ENCODE measurements at regions not wholly inside any gene's neighbourhood (a gene's known extent, or its start where the extent isn't known, plus 50 kb on each side); places are given as distances from the start of the nearest gene placed in this dataset.

DNA sequence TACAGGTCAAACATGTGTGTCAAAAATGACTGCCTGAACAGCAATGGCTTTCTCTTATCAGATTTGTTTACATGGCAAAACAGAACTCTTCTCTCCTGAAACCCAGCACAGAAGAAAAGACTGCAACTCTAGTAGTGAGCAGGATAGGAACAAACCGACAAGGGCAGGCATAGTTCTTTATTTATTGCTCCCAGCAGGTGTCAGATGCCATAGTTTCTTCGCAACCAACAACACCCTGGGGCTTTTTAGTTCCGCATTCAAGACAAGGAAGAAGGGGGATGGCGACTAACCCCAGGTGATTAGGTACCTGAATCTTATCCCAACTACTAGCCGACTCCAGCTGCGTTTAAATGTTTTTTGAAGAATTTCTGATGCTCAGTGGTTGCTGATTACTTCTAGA, 367.5 kb upstream of the FIGN start:
- H3K36me3 ChIP-seq (ENCODE audit: insufficient read depth): no peaks in the 10 kb centered on the region

GRCh38 chr2:164102366-164102765, 366.6 kb upstream of the FIGN start:
- H3K79me2 ChIP-seq (ENCODE audit: insufficient read depth, low read depth): no peaks in the 10 kb centered on the region
- TF ChIP-seq, protein P1, sequence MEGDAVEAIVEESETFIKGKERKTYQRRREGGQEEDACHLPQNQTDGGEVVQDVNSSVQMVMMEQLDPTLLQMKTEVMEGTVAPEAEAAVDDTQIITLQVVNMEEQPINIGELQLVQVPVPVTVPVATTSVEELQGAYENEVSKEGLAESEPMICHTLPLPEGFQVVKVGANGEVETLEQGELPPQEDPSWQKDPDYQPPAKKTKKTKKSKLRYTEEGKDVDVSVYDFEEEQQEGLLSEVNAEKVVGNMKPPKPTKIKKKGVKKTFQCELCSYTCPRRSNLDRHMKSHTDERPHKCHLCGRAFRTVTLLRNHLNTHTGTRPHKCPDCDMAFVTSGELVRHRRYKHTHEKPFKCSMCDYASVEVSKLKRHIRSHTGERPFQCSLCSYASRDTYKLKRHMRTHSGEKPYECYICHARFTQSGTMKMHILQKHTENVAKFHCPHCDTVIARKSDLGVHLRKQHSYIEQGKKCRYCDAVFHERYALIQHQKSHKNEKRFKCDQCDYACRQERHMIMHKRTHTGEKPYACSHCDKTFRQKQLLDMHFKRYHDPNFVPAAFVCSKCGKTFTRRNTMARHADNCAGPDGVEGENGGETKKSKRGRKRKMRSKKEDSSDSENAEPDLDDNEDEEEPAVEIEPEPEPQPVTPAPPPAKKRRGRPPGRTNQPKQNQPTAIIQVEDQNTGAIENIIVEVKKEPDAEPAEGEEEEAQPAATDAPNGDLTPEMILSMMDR (conservative IDR thresholded peaks at IDR 0.05; ENCODE audit: low read depth, low read length): no peak

More for the DNA sequence above, 367.5 kb upstream of the FIGN start:
- Histone ChIP-seq H4K20me1 (ENCODE audit: insufficient read depth) (no peaks in the 10 kb centered on the region), H3K27ac (no peak overlapping the region), H3K4me1 (ENCODE audit: low read depth, poor library complexity, severe bottlenecking) (peaks cover 15% of the 10 kb centered on the region), H2AFZ (ENCODE audit: low read depth) (peak overlapping the region; percentile 26), H3K4me2 (no peak overlapping the region), H3K9ac (no peak overlapping the region), H3K27me3 (ENCODE audit: insufficient read depth, low read depth) (no peaks in the 10 kb centered on the region), H3K79me2 (ENCODE audit: insufficient read depth, low read depth) (no peaks in the 10 kb centered on the region), H3K4me3 (IDR thresholded peaks at IDR 0.05; ENCODE audit: insufficient read depth, low read depth, low read length) (no peak overlapping the region)
- TF ChIP-seq, protein P1 (conservative IDR thresholded peaks at IDR 0.05; ENCODE audit: low read depth, low read length): no peak

DNA sequence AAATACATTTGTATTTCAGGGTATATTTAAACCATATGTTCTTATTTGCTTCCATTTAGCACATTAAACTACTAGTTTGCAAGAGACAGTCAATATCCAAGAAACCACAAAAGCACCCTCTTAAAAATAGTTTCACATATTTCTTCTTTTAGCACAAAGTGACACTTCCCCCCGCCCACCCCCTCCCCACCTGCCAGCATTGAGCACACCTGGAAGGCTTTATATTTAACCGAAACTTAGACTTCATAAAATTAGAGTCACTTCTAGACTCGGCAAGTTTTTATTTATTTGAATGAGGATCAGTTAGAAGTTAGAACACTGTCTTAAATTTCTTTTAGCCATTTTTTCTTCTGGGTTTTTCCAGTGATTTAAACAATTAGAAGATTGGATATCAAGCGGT, 355.9 kb upstream of the FIGN start:
- peak overlapping the region; percentile 90 for H3K4me2 ChIP-seq
- H3K79me2 ChIP-seq (ENCODE audit: insufficient read depth, low read depth): no peaks in the 10 kb centered on the region
- no peak overlapping the region for H3K9ac ChIP-seq
- H2AFZ ChIP-seq (ENCODE audit: low read depth): no peak overlapping the region
- peak overlapping the region; percentile 52; the same call in 1 of the 2 replicates for H3K27ac ChIP-seq
- peaks cover 37% of the 10 kb centered on the region for H3K4me1 ChIP-seq (ENCODE audit: low read depth, poor library complexity, severe bottlenecking)
- H3K36me3 ChIP-seq (ENCODE audit: insufficient read depth): no peaks in the 10 kb centered on the region
- no peak overlapping the region for H3K4me3 ChIP-seq (IDR thresholded peaks at IDR 0.05; ENCODE audit: insufficient read depth, low read depth, low read length)
- H4K20me1 ChIP-seq (ENCODE audit: insufficient read depth): no peaks in the 10 kb centered on the region
- no peaks in the 10 kb centered on the region for H3K27me3 ChIP-seq (ENCODE audit: insufficient read depth, low read depth)
- TF ChIP-seq, protein P1 (conservative IDR thresholded peaks at IDR 0.05; ENCODE audit: low read depth, low read length): no peak

More at GRCh38 chr2:164102366-164102765, 366.6 kb upstream of the FIGN start:
- Histone ChIP-seq H3K27me3 (ENCODE audit: insufficient read depth, low read depth) (no peaks in the 10 kb centered on the region), H3K9ac (no peak overlapping the region), H3K36me3 (ENCODE audit: insufficient read depth) (no peaks in the 10 kb centered on the region), H3K4me1 (ENCODE audit: low read depth, poor library complexity, severe bottlenecking) (peaks cover 15% of the 10 kb centered on the region), H3K4me3 (IDR thresholded peaks at IDR 0.05; ENCODE audit: insufficient read depth, low read depth, low read length) (no peak overlapping the region), H4K20me1 (ENCODE audit: insufficient read depth) (no peaks in the 10 kb centered on the region), H3K4me2 (no peak overlapping the region), H2AFZ (ENCODE audit: low read depth) (no peak overlapping the region), H3K27ac (no peak overlapping the region)

DNA sequence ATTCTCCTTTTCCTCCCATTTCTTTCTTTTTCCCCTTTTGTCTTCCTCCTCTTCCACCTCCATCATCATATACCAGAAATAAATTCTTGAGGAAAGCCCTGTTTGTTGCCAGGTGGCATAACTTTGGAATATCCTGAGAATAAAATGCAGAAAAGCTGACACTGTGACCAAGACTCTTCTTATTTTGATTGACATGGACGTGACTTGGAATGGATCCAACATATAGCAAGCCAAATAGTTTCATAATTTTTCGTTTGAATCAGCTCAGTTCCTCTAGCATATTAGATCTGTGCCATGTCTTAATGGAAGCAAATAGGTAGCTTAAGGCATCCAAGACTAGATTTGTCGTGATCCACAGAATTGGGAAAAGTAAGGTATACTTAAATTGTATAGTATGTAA, 354.7 kb upstream of the FIGN start:
- no peak overlapping the region for H3K27ac ChIP-seq
- H2AFZ ChIP-seq (ENCODE audit: low read depth): no peak overlapping the region
- no peaks in the 10 kb centered on the region for H3K79me2 ChIP-seq (ENCODE audit: insufficient read depth, low read depth)
- H3K4me1 ChIP-seq (ENCODE audit: low read depth, poor library complexity, severe bottlenecking): peaks cover 37% of the 10 kb centered on the region
- H3K36me3 ChIP-seq (ENCODE audit: insufficient read depth): no peaks in the 10 kb centered on the region
- H3K9ac ChIP-seq: no peak overlapping the region
- H3K27me3 ChIP-seq (ENCODE audit: insufficient read depth, low read depth): no peaks in the 10 kb centered on the region
- TF ChIP-seq, protein P1 (conservative IDR thresholded peaks at IDR 0.05; ENCODE audit: low read depth, low read length): no peak
- H3K4me2 ChIP-seq: peak overlapping the region; percentile 66; the same call in 1 of the 2 replicates
- H4K20me1 ChIP-seq (ENCODE audit: insufficient read depth): no peaks in the 10 kb centered on the region
- no peak overlapping the region for H3K4me3 ChIP-seq (IDR thresholded peaks at IDR 0.05; ENCODE audit: insufficient read depth, low read depth, low read length)
